Panc1 (cell line): ENCODE measurements at regions not wholly inside any gene's neighbourhood (a gene's known extent, or its start where the extent isn't known, plus 50 kb on each side); places are given as distances from the start of the nearest gene placed in this dataset.
"Not testable (repeated sequence)": the region's sequence is repeated elsewhere in the genome, so short reads cannot be mapped to it uniquely, and the experiment has no call there.

Source experiments
- ATAC-seq: fragments of 200-7000 bp; cut with Tn5 transposase; 2 replicates; pipeline ENCODE4 v1.9.1; 2020; ENCODE audit warnings: mild to moderate bottlenecking, moderate library complexity
- BruUV-seq: library from RNA; stranded (reverse); fragments of 400-500 nt; replicated peaks from 2 replicates; lab custom pipeline; 2021; lab: Mats Ljungman, UMichigan
- CTCF ChIA-PET: fragments of 300-600 bp; sonication (Branson Sonifier 250); formaldehyde crosslinking; loops from one replicate; lab custom pipeline; 2022; ENCODE audit warnings: antibody characterized with exemption; lab: Charles Lee
- POLR2A ChIA-PET: fragments of 300-600 bp; sonication (Branson Sonifier 250); formaldehyde crosslinking; loops from one replicate; lab custom pipeline; 2022; ENCODE audit warnings: antibody characterized with exemption; lab: Charles Lee
- DNase-seq: peaks from one replicate; pipeline ENCODE4 v3.0.0-alpha.2; 2010; ENCODE audit warnings: low read depth, low spot score
- H3K27ac ChIP-seq: 2 replicates; pipeline ENCODE4 v1.5.1; 2011; ENCODE audit warnings: mild to moderate bottlenecking, low read length, inconsistent platforms
- H3K27me3 ChIP-seq: fragments of 200-500 bp; sonication (Bioruptor generic); 2 replicates; pipeline ENCODE4 v1.6.0; 2014; ENCODE audit warnings: low read length, inconsistent platforms; ENCODE audit not compliant: control insufficient read depth, insufficient read depth
- H3K36me3 ChIP-seq: fragments of 200-500 bp; sonication (Bioruptor generic); 2 replicates; pipeline ENCODE4 v1.5.1; 2014; ENCODE audit warnings: inconsistent platforms, mild to moderate bottlenecking, low read length, moderate library complexity; ENCODE audit not compliant: control insufficient read depth, insufficient read depth
- H3K4me1 ChIP-seq: 2 replicates; pipeline ENCODE4 v1.5.1; 2011; ENCODE audit warnings: inconsistent platforms, mild to moderate bottlenecking, low read length, moderate library complexity; ENCODE audit not compliant: control insufficient read depth, insufficient read depth
- H3K4me3 ChIP-seq, 2 experiments: 2 replicates each; pipeline ENCODE4 v1.5.1; 2011 to 2012; ENCODE audit warnings: low read depth in 2 of 2, low read length in 2 of 2, mild to moderate bottlenecking in 2 of 2, inconsistent platforms in 1 of 2, moderate library complexity in 1 of 2
- H3K9me3 ChIP-seq: fragments of 200-500 bp; sonication (Bioruptor generic); 2 replicates; pipeline ENCODE4 v1.5.1; 2014; ENCODE audit warnings: low read depth, mild to moderate bottlenecking, inconsistent platforms, low read length, moderate library complexity; ENCODE audit not compliant: control insufficient read depth, insufficient read depth
- CTCF ChIP-seq: fragments of 450-650 bp; IDR thresholded peaks from 2 replicates; pipeline ENCODE4 v1.5.1; 2017; ENCODE audit warnings: mild to moderate bottlenecking
- POLR2AphosphoS5 ChIP-seq: IDR thresholded peaks from 2 replicates; pipeline ENCODE4 v1.6.1; 2012; ENCODE audit warnings: mild to moderate bottlenecking, low read depth, low read length, moderate library complexity
- SIN3A ChIP-seq: IDR thresholded peaks from 2 replicates; pipeline ENCODE4 v1.6.1; 2012; ENCODE audit warnings: low read depth, mild to moderate bottlenecking, low read length, moderate library complexity, borderline replicate concordance; ENCODE audit not compliant: insufficient read depth
- TCF7L2 ChIP-seq: IDR thresholded peaks from 2 replicates; pipeline ENCODE4 v1.6.1; 2011; ENCODE audit warnings: mild to moderate bottlenecking, low read depth, low read length, inconsistent platforms
- in situ Hi-C: cut with HindIII; loops from 2 replicates; pipeline ENCODE4 v1.10.0; 2016; ENCODE audit warnings: low sequenced_read_pairs, low pct_unique_long_range_greater_than_20kb
- intact Hi-C: fragments of 100-400 bp; cut with micrococcal nuclease; formaldehyde crosslinking; loops from one replicate; pipeline ENCODE4 v1.10.0; 2022; ENCODE audit not compliant: unreplicated experiment
- TF ChIP-seq, protein P1 (sequence below), 2 experiments: IDR thresholded peaks; 2 replicates each; pipeline ENCODE4 v1.6.1; 2011 to 2012; ENCODE audit warnings: low read depth in 2 of 2, control low read depth in 1 of 2, low read length in 1 of 2, mild to moderate bottlenecking in 1 of 2, moderate library complexity in 1 of 2; ENCODE audit not compliant: insufficient read depth in 1 of 2

DNA sequence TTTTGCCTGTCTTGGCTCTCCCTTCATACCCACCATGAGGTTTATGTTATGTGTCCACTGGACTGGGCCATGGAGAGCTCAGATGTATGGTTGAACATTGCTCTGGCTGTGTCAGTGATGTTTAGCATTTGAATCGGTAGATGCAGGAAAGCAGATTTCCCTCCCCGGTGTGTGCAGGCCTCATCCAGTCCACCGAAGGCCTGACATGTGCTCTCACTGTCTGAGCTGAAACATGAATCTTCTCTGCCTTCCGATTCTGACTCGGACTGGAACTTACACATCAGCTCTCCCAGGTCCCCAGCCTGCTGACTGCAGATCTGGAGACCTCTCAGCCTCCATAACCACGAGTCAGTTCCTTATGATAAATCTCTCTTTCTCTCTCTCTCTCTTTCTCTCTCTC lies 72.4 kb upstream of the SLC66A3 start:
- H3K27me3 ChIP-seq, result peaks cover 2% of the 10 kb centered on the region; the same call in 1 of the 2 replicates
- ATAC-seq, result no peak
- no peak overlapping the region for H3K4me3 ChIP-seq
- no peak for DNase-seq
- H3K4me1 ChIP-seq, result no peaks in the 10 kb centered on the region
- H3K27ac ChIP-seq, result no peak overlapping the region
- in situ Hi-C loops, result no loop called here
- no TSS peak for BruUV-seq
- intact Hi-C loops, result no loop called here
- H3K9me3 ChIP-seq, result no peaks in the 10 kb centered on the region
- no peaks in the 10 kb centered on the region for H3K36me3 ChIP-seq
- no peak for TF ChIP-seq CTCF
- TF ChIP-seq, protein P1, sequence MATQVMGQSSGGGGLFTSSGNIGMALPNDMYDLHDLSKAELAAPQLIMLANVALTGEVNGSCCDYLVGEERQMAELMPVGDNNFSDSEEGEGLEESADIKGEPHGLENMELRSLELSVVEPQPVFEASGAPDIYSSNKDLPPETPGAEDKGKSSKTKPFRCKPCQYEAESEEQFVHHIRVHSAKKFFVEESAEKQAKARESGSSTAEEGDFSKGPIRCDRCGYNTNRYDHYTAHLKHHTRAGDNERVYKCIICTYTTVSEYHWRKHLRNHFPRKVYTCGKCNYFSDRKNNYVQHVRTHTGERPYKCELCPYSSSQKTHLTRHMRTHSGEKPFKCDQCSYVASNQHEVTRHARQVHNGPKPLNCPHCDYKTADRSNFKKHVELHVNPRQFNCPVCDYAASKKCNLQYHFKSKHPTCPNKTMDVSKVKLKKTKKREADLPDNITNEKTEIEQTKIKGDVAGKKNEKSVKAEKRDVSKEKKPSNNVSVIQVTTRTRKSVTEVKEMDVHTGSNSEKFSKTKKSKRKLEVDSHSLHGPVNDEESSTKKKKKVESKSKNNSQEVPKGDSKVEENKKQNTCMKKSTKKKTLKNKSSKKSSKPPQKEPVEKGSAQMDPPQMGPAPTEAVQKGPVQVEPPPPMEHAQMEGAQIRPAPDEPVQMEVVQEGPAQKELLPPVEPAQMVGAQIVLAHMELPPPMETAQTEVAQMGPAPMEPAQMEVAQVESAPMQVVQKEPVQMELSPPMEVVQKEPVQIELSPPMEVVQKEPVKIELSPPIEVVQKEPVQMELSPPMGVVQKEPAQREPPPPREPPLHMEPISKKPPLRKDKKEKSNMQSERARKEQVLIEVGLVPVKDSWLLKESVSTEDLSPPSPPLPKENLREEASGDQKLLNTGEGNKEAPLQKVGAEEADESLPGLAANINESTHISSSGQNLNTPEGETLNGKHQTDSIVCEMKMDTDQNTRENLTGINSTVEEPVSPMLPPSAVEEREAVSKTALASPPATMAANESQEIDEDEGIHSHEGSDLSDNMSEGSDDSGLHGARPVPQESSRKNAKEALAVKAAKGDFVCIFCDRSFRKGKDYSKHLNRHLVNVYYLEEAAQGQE (IDR thresholded peaks at IDR 0.05; ENCODE audit: insufficient read depth in 1 of 2, low read depth in 2 of 2, low read length in 1 of 2), result no peak
- no peak for TF ChIP-seq SIN3A
- TF ChIP-seq TCF7L2, result no peak
- no peak for TF ChIP-seq POLR2AphosphoS5
- ChIA-PET POLR2A (no interaction called here), CTCF (interaction anchor here (0.6 kb wide), 1 partner anchor 48 kb away, joined by 4 read pairs; no protein-coding TSS in a partner anchor)

GRCh38 chr2:11088821-11089220 lies 66.4 kb upstream of the SLC66A3 start:
- CTCF ChIA-PET, intact Hi-C loops: not testable (repeated sequence)

GRCh38 chr2:11090187-11090586 lies 65.1 kb upstream of the SLC66A3 start:
- Histone ChIP-seq H3K27ac (no peak overlapping the region), H3K36me3 (no peaks in the 10 kb centered on the region), H3K27me3 (peaks cover 2% of the 10 kb centered on the region; the same call in 1 of the 2 replicates), H3K9me3 (no peaks in the 10 kb centered on the region), H3K4me1 (no peaks in the 10 kb centered on the region), H3K4me3 (no peak overlapping the region)
- no peak for TF ChIP-seq CTCF
- TF ChIP-seq TCF7L2, result no peak
- TF ChIP-seq, protein P1 (IDR thresholded peaks at IDR 0.05; ENCODE audit: insufficient read depth in 1 of 2, low read depth in 2 of 2, low read length in 1 of 2), result no peak
- TF ChIP-seq SIN3A, result no peak
- TF ChIP-seq POLR2AphosphoS5, result no peak
- in situ Hi-C loops, result no loop called here
- ATAC-seq (no peak), DNase-seq (no peak)
- CTCF ChIA-PET, result no interaction called here
- no TSS peak for BruUV-seq
- intact Hi-C loops, result no loop called here
- POLR2A ChIA-PET, result no interaction called here

More at GRCh38 chr2:11088821-11089220, 66.4 kb upstream of the SLC66A3 start:
- H3K4me1 ChIP-seq, DNase-seq, H3K36me3 ChIP-seq, ATAC-seq, H3K27ac ChIP-seq, POLR2A ChIA-PET, in situ Hi-C loops, H3K27me3 ChIP-seq, H3K4me3 ChIP-seq, BruUV-seq, H3K9me3 ChIP-seq: not testable (repeated sequence)
